Liver (tissue), 8 donors: ENCODE measurements at regions not wholly inside any gene's neighbourhood (a gene's known extent, or its start where the extent isn't known, plus 50 kb on each side); places are given as distances from the start of the nearest gene placed in this dataset.

Experiments
- DNase-seq: peaks from one replicate; pipeline ENCODE4 v3.0.0-alpha.2; 2017; ENCODE audit warnings: low spot score
- H3K27ac ChIP-seq, 2 donors: one replicate each; pipeline ENCODE4 v1.7.0; 2013; ENCODE audit warnings: inconsistent platforms in 2 of 2, low read length in 2 of 2, control low read depth in 1 of 2, low read depth in 1 of 2, mild to moderate bottlenecking in 1 of 2
- H3K27me3 ChIP-seq, 4 donors: one replicate each; pipeline versions ENCODE4 v1.6.1 to v1.7.0; 2013; ENCODE audit warnings: low read length in 3 of 4, inconsistent platforms in 1 of 4, mild to moderate bottlenecking in 1 of 4, moderate library complexity in 1 of 4; ENCODE audit not compliant: control insufficient read depth in 4 of 4, insufficient read depth in 4 of 4
- H3K36me3 ChIP-seq, 4 donors: one replicate each; pipeline versions ENCODE4 v1.6.1 to v1.7.0; 2013; ENCODE audit warnings: low read length in 3 of 4, mild to moderate bottlenecking in 3 of 4, low read depth in 1 of 4, moderate library complexity in 1 of 4; ENCODE audit not compliant: control insufficient read depth in 4 of 4, insufficient read depth in 3 of 4
- H3K4me1 ChIP-seq, 4 donors: one replicate each; pipeline versions ENCODE4 v1.6.1 to v1.7.0; 2013; ENCODE audit warnings: low read length in 3 of 4, mild to moderate bottlenecking in 3 of 4, moderate library complexity in 1 of 4; ENCODE audit not compliant: control insufficient read depth in 4 of 4, insufficient read depth in 4 of 4
- H3K4me3 ChIP-seq, 3 donors: one replicate each; pipeline versions ENCODE4 v1.6.1 to v1.7.0; 2013; ENCODE audit warnings: low read length in 3 of 3, control low read depth in 1 of 3, low read depth in 1 of 3, mild to moderate bottlenecking in 1 of 3
- H3K9ac ChIP-seq, 2 donors: one replicate each; pipeline ENCODE4 v1.7.0; 2013; ENCODE audit warnings: low read length in 2 of 2, mild to moderate bottlenecking in 2 of 2, moderate library complexity in 2 of 2, control low read depth in 1 of 2, low read depth in 1 of 2
- H3K9me3 ChIP-seq, 4 donors: one replicate each; pipeline versions ENCODE4 v1.6.1 to v1.7.0; 2013; ENCODE audit warnings: low read length in 3 of 4; ENCODE audit not compliant: control insufficient read depth in 4 of 4
- ATF3 ChIP-seq: IDR thresholded peaks from 2 replicates; pipeline ENCODE4 v1.6.1; 2016; ENCODE audit warnings: antibody characterized with exemption
- CTCF ChIP-seq: fragments of 150-350 bp; IDR thresholded peaks from 2 replicates; pipeline ENCODE4 v1.5.1; 2017; ENCODE audit warnings: improper control_type of control experiment, low read depth, low read length; ENCODE audit not compliant: missing input control
- EGR1 ChIP-seq, 2 donors: IDR thresholded peaks; 2 replicates each; pipeline ENCODE4 v1.6.1; 2016 to 2018; ENCODE audit warnings: antibody characterized with exemption in 2 of 2, low read depth in 2 of 2
- FOXA1 ChIP-seq: IDR thresholded peaks from 2 replicates; pipeline ENCODE4 v1.6.1; 2016; ENCODE audit warnings: antibody characterized with exemption
- GABPA ChIP-seq, 2 donors: IDR thresholded peaks in 1 of 2; conservative IDR thresholded peaks in 1 of 2; 2 replicates each; pipeline ENCODE4 v1.6.1; 2016; ENCODE audit warnings: antibody characterized with exemption in 2 of 2, mild to moderate bottlenecking in 1 of 2, moderate library complexity in 1 of 2
- HNF4G ChIP-seq: IDR thresholded peaks from 2 replicates; pipeline ENCODE4 v1.6.1; 2016; ENCODE audit warnings: antibody characterized with exemption
- JUND ChIP-seq, 2 donors: IDR thresholded peaks; 2 replicates each; pipeline ENCODE4 v1.6.1; 2016; ENCODE audit warnings: antibody characterized with exemption in 2 of 2
- MAX ChIP-seq: IDR thresholded peaks from 2 replicates; pipeline ENCODE4 v1.6.1; 2016; ENCODE audit warnings: antibody characterized with exemption
- NR2F2 ChIP-seq: IDR thresholded peaks from 2 replicates; pipeline ENCODE4 v1.6.1; 2016; ENCODE audit warnings: antibody characterized with exemption
- RAD21 ChIP-seq, 2 donors: IDR thresholded peaks; 2 replicates each; pipeline ENCODE4 v1.6.1; 2016; ENCODE audit warnings: antibody characterized with exemption in 2 of 2, mild to moderate bottlenecking in 2 of 2
- REST ChIP-seq: IDR thresholded peaks from 2 replicates; pipeline ENCODE4 v1.6.1; 2016; ENCODE audit warnings: antibody characterized with exemption, mild to moderate bottlenecking
- RXRA ChIP-seq, 2 donors: IDR thresholded peaks; 2 replicates each; pipeline ENCODE4 v1.6.1; 2017 to 2018; ENCODE audit warnings: antibody characterized with exemption in 2 of 2, mild to moderate bottlenecking in 1 of 2
- SP1 ChIP-seq: IDR thresholded peaks from 2 replicates; pipeline ENCODE4 v1.6.1; 2018; ENCODE audit warnings: antibody characterized with exemption, mild to moderate bottlenecking
- YY1 ChIP-seq: IDR thresholded peaks from 2 replicates; pipeline ENCODE4 v1.6.1; 2016; ENCODE audit warnings: antibody characterized with exemption, mild to moderate bottlenecking
- ZBTB33 ChIP-seq: IDR thresholded peaks from 2 replicates; pipeline ENCODE4 v1.6.1; 2016; ENCODE audit warnings: antibody characterized with exemption
- WGBS: extraction: QIAGEN DNeasy Blood & Tissue Kit; methylation state at CpG from one replicate; pipeline ENCODE4 v1.1.7; 2013; 5-methylcytosine and 5-hydroxymethylcytosine counted together
- donor health status: healthy.
- donor health status: healthy.
- donor health status: healthy.
- donor health status: healthy.
- donor health status: healthy.

GRCh38 chr11:31969359-31969702 lies 121.5 kb upstream of the RCN1 start:
- no peaks in the 10 kb centered on the region for H3K9me3 ChIP-seq
- H3K27me3 ChIP-seq, result peaks cover 0 to 4% (median 0%) of the 10 kb centered on the region in 4 donors
- no peak overlapping the region for H3K9ac ChIP-seq
- no peak for DNase-seq
- H3K36me3 ChIP-seq, result no peaks in the 10 kb centered on the region
- 81% methylated on average over 6 of the region's 6 CpGs for WGBS
- no peak overlapping the region for H3K4me3 ChIP-seq
- no peak for TF ChIP-seq EGR1 (IDR thresholded peaks at IDR 0.05; ENCODE audit: low read depth in 2 of 2)
- no peak for TF ChIP-seq ZBTB33
- no peak for TF ChIP-seq MAX
- TF ChIP-seq REST, result no peak
- no peak for TF ChIP-seq ATF3
- no peak for TF ChIP-seq NR2F2
- TF ChIP-seq GABPA (IDR thresholded peaks at IDR 0.05 in 1 of 2, conservative IDR thresholded peaks at IDR 0.05 in 1 of 2), result no peak
- TF ChIP-seq SP1, result no peak
- TF ChIP-seq JUND (IDR thresholded peaks at IDR 0.05), result no peak
- no peak for TF ChIP-seq CTCF
- no peak for TF ChIP-seq YY1
- TF ChIP-seq RAD21 (IDR thresholded peaks at IDR 0.05), result no peak
- TF ChIP-seq RXRA (IDR thresholded peaks at IDR 0.05), result no peak
- no peak for TF ChIP-seq HNF4G
- no peak for TF ChIP-seq FOXA1
- H3K4me1 ChIP-seq, result no peaks in the 10 kb centered on the region
- no peak overlapping the region for H3K27ac ChIP-seq
